Right lobe of liver (tissue), 6 donors: ENCODE measurements at regions not wholly inside any gene's neighbourhood (a gene's known extent, or its start where the extent isn't known, plus 50 kb on each side); places are given as distances from the start of the nearest gene placed in this dataset.
"Not testable (repeated sequence)": the region's sequence is repeated elsewhere in the genome, so short reads cannot be mapped to it uniquely, and the experiment has no call there.

ENCODE experiments used
- ATAC-seq, 4 donors: fragments of 200-7000 bp; cut with Tn5 transposase; one replicate each; pipeline ENCODE4 v1.9.1; 2020; ENCODE audit warnings: mild to moderate bottlenecking in 4 of 4, moderate library complexity in 4 of 4
- DNase-seq, 3 donors: peaks; one replicate each; pipeline ENCODE4 v3.0.0-alpha.2; 2020
- H3K27ac ChIP-seq, 3 donors: fragments of 200-600 bp; one replicate each; pipeline ENCODE4 v1.8.0; 2022
- H3K27me3 ChIP-seq, 2 donors: fragments of 200-600 bp; one replicate each; pipeline ENCODE4 v1.8.0; 2022
- H3K36me3 ChIP-seq, 4 donors: fragments of 200-600 bp; sonication (generic) in 1 of 4; one replicate each; pipeline versions ENCODE4 v1.5.1 to v1.8.0; 2017 to 2022; ENCODE audit warnings: control low read depth in 1 of 4
- H3K4me1 ChIP-seq, 4 donors: fragments of 200-600 bp; sonication (generic) in 1 of 4; one replicate each; pipeline versions ENCODE4 v1.5.1 to v1.8.0; 2017 to 2022; ENCODE audit warnings: control low read depth in 1 of 4
- H3K4me3 ChIP-seq, 3 donors: fragments of 200-600 bp; one replicate each; pipeline ENCODE4 v1.8.0; 2022
- H3K9me3 ChIP-seq, 4 donors: fragments of 200-600 bp; sonication (generic) in 1 of 4; one replicate each; pipeline versions ENCODE4 v1.5.1 to v1.8.0; 2017 to 2022; ENCODE audit warnings: control low read depth in 1 of 4
- POLR2A ChIP-seq: fragments of 450-650 bp; IDR thresholded peaks from one replicate; pipeline ENCODE4 v1.6.1; 2017; ENCODE audit warnings: antibody characterized with exemption, mild to moderate bottlenecking
- WGBS: methylation state at CpG from one replicate; pipeline ENCODE4 v1.1.6; 2018; ENCODE audit warnings: low coverage, low lambda C conversion rate; ENCODE audit not compliant: insufficient coverage; ENCODE audit errors: missing lambda C conversion rate; 5-methylcytosine and 5-hydroxymethylcytosine counted together
- intact Hi-C, 2 donors: fragments of 100-400 bp; cut with DNase I; formaldehyde crosslinking; loops; one replicate each; pipeline versions ENCODE4 v1.11.2 to v1.14.1; 2022
- TF ChIP-seq, protein P1 (sequence below), 4 donors: fragments of 200-600 bp in 3 of 4; fragments of 450-650 bp in 1 of 4; IDR thresholded peaks; one replicate each; pipeline versions ENCODE4 v1.5.1 to v1.8.0; 2016 to 2022; ENCODE audit warnings: antibody characterized with exemption in 4 of 4, mild to moderate bottlenecking in 2 of 4
- donor health status: DM: no; HTN: yes; CAD: no.
- donor health status: DM: no; HTN: no; CAD: no.
- donor health status: DM: no; HTN: no; CAD: no.
- donor health status: DM: no; HTN: yes; CAD: no.
- donor health status: DM: no; HTN: yes; CAD: no.

- Histone ChIP-seq H3K27ac (no peak overlapping the region), H3K9me3 (no peaks in the 10 kb centered on the region), H3K27me3 (no peaks in the 10 kb centered on the region), H3K4me1 (no peaks in the 10 kb centered on the region), H3K4me3 (no peak overlapping the region), H3K36me3 (no peaks in the 10 kb centered on the region)
- WGBS, result 29% methylated on average over 2 of the region's 2 CpGs
- TF ChIP-seq, protein P1, sequence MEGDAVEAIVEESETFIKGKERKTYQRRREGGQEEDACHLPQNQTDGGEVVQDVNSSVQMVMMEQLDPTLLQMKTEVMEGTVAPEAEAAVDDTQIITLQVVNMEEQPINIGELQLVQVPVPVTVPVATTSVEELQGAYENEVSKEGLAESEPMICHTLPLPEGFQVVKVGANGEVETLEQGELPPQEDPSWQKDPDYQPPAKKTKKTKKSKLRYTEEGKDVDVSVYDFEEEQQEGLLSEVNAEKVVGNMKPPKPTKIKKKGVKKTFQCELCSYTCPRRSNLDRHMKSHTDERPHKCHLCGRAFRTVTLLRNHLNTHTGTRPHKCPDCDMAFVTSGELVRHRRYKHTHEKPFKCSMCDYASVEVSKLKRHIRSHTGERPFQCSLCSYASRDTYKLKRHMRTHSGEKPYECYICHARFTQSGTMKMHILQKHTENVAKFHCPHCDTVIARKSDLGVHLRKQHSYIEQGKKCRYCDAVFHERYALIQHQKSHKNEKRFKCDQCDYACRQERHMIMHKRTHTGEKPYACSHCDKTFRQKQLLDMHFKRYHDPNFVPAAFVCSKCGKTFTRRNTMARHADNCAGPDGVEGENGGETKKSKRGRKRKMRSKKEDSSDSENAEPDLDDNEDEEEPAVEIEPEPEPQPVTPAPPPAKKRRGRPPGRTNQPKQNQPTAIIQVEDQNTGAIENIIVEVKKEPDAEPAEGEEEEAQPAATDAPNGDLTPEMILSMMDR (IDR thresholded peaks at IDR 0.05), result no peak
- TF ChIP-seq POLR2A, result no peak
- ATAC-seq, result no peak
- DNase-seq, result no peak
- intact Hi-C loops, result no loop called here
These were observed 204.8 kb downstream of the KCNK2 start for GRCh38 chr1:215287362-215287761.

DNA sequence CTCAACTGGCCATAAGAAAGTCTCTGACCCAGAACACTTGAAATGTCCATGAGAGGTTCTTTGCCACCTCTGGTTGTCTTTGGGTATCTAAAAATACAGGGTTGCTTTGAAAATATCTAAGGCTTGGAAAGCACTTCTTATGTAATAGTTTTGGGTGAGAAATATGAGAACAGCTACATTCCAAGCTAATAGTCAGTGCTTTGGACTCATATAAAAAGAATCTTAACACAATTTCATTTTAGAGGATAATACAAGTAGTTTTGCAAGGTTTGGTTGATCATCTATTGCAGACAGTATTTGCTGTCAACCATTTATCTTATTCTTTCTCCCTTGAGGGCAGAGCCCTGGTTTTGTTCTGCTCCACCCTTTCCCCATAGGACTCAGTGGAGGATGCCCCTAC is 207.5 kb downstream of the KCNK2 start:
- DNase-seq, result no peak
- H3K27me3 ChIP-seq, result no peaks in the 10 kb centered on the region
- H3K27ac ChIP-seq, result no peak overlapping the region
- H3K9me3 ChIP-seq, result no peaks in the 10 kb centered on the region
- H3K36me3 ChIP-seq, result no peaks in the 10 kb centered on the region
- H3K4me3 ChIP-seq, result no peak overlapping the region
- TF ChIP-seq, protein P1 (IDR thresholded peaks at IDR 0.05), result no peak
- TF ChIP-seq POLR2A, result no peak
- no peaks in the 10 kb centered on the region for H3K4me1 ChIP-seq
- no peak for ATAC-seq
- intact Hi-C loops, result no loop called here

GRCh38 chr1:215292932-215293331 is 210.4 kb downstream of the KCNK2 start:
- DNase-seq, result no peak
- TF ChIP-seq, protein P1 (IDR thresholded peaks at IDR 0.05), result no peak
- no peak for TF ChIP-seq POLR2A
- no peak overlapping the region for H3K27ac ChIP-seq
- no peaks in the 10 kb centered on the region for H3K27me3 ChIP-seq
- WGBS, result 80% methylated on average over 1 of the region's 1 CpG
- no peaks in the 10 kb centered on the region for H3K36me3 ChIP-seq
- no peak overlapping the region for H3K4me3 ChIP-seq
- intact Hi-C loops, result no loop called here
- no peaks in the 10 kb centered on the region for H3K9me3 ChIP-seq
- no peak for ATAC-seq
- no peaks in the 10 kb centered on the region for H3K4me1 ChIP-seq

GRCh38 chr1:215306426-215306825 is 223.9 kb downstream of the KCNK2 start:
- Histone ChIP-seq H3K9me3 (no peaks in the 10 kb centered on the region), H3K27me3 (no peaks in the 10 kb centered on the region), H3K27ac (no peak overlapping the region), H3K4me1 (no peaks in the 10 kb centered on the region), H3K36me3 (no peaks in the 10 kb centered on the region), H3K4me3 (no peak overlapping the region)
- intact Hi-C loops, result no loop called here
- TF ChIP-seq, protein P1 (IDR thresholded peaks at IDR 0.05), result no peak
- TF ChIP-seq POLR2A, result no peak
- 50% methylated on average over 2 of the region's 2 CpGs for WGBS
- DNase-seq (no peak), ATAC-seq (no peak)

- intact Hi-C loops, result no loop called here
- Histone ChIP-seq H3K4me1 (no peaks in the 10 kb centered on the region), H3K36me3 (no peaks in the 10 kb centered on the region), H3K9me3 (no peaks in the 10 kb centered on the region), H3K27me3 (no peaks in the 10 kb centered on the region), H3K27ac (no peak overlapping the region), H3K4me3 (no peak overlapping the region)
- TF ChIP-seq POLR2A, result no peak
- TF ChIP-seq, protein P1 (IDR thresholded peaks at IDR 0.05), result no peak
- no peak for DNase-seq
- 8% methylated on average over 1 of the region's 1 CpG for WGBS
- ATAC-seq, result no peak
These were observed 239.3 kb downstream of the KCNK2 start for GRCh38 chr1:215321802-215322201.

- H3K27ac ChIP-seq, H3K36me3 ChIP-seq, H3K4me3 ChIP-seq, DNase-seq, intact Hi-C loops, H3K27me3 ChIP-seq, H3K9me3 ChIP-seq, ATAC-seq, H3K4me1 ChIP-seq: not testable (repeated sequence)
- no CpG with 5 or more reads among the region's 3 CpGs for WGBS
These were observed 241.5 kb downstream of the KCNK2 start for GRCh38 chr1:215323992-215324391.
